Tibial artery (tissue), 4 donors: ENCODE measurements at regions not wholly inside any gene's neighbourhood (a gene's known extent, or its start where the extent isn't known, plus 50 kb on each side); places are given as distances from the start of the nearest gene placed in this dataset.

Source experiments
- DNase-seq, 2 donors: peaks; one replicate each; pipeline ENCODE4 v3.0.0-alpha.2; 2019
- H3K27ac ChIP-seq, 2 donors: fragments of 200-600 bp; sonication (generic) in 1 of 2; 1 replicate in 1 of 2; 2 replicates in 1 of 2; pipeline ENCODE4 v1.5.1; 2018 to 2019; ENCODE audit warnings: mild to moderate bottlenecking in 1 of 2
- H3K27me3 ChIP-seq, 2 donors: fragments of 200-600 bp; sonication (generic) in 1 of 2; one replicate each; pipeline versions ENCODE4 v1.5.1 to v1.6.0; 2016 to 2019
- H3K36me3 ChIP-seq, 3 donors: fragments of 200-600 bp; sonication (generic) in 2 of 3; one replicate each; pipeline ENCODE4 v1.5.1; 2016 to 2019; ENCODE audit warnings: mild to moderate bottlenecking in 2 of 3
- H3K4me1 ChIP-seq, 4 donors: fragments of 200-600 bp; sonication (generic) in 2 of 4; 1 replicate in 3 of 4; 2 replicates in 1 of 4; pipeline ENCODE4 v1.5.1; 2016 to 2019
- H3K4me3 ChIP-seq, 2 donors: fragments of 200-600 bp; sonication (generic) in 1 of 2; 1 replicate in 1 of 2; 2 replicates in 1 of 2; pipeline ENCODE4 v1.5.1; 2018 to 2019; ENCODE audit warnings: mild to moderate bottlenecking in 2 of 2
- H3K9me3 ChIP-seq, 3 donors: fragments of 200-600 bp; sonication (generic) in 1 of 3; one replicate each; pipeline ENCODE4 v1.5.1; 2016 to 2019
- CTCF ChIP-seq, 2 experiments: fragments of 200-600 bp in 1 of 2; fragments of 450-650 bp in 1 of 2; IDR thresholded peaks; one replicate each; pipeline ENCODE4 v1.5.1; 2017 to 2019; ENCODE audit warnings: antibody characterized with exemption in 2 of 2, mild to moderate bottlenecking in 1 of 2, moderate library complexity in 1 of 2
- intact Hi-C: fragments of 100-400 bp; cut with DNase I; formaldehyde crosslinking; loops from one replicate; pipeline ENCODE4 v1.15.0; 2023; ENCODE audit warnings: low total_unique reads

GRCh38 chr9:80147866-80148265, 576.1 kb downstream of the TLE4 start:
- H3K36me3 ChIP-seq = no peaks in the 10 kb centered on the region
- intact Hi-C loops = no loop called here
- H3K27ac ChIP-seq = no peak overlapping the region
- TF ChIP-seq CTCF (IDR thresholded peaks at IDR 0.05) = no peak
- no peak for DNase-seq
- no peaks in the 10 kb centered on the region for H3K27me3 ChIP-seq
- H3K9me3 ChIP-seq = no peaks in the 10 kb centered on the region
- H3K4me1 ChIP-seq = no peaks in the 10 kb centered on the region
- H3K4me3 ChIP-seq = no peak overlapping the region

- TF ChIP-seq CTCF (IDR thresholded peaks at IDR 0.05) = no peak
- no peak overlapping the region for H3K4me3 ChIP-seq
These were observed 574.7 kb downstream of the TLE4 start for GRCh38 chr9:80146466-80146865.

GRCh38 chr9:80144856-80145255, 573.1 kb downstream of the TLE4 start:
- TF ChIP-seq CTCF (IDR thresholded peaks at IDR 0.05) = no peak
- no peaks in the 10 kb centered on the region for H3K27me3 ChIP-seq
- no peaks in the 10 kb centered on the region for H3K9me3 ChIP-seq
- H3K4me3 ChIP-seq = no peak overlapping the region
- H3K4me1 ChIP-seq = no peaks in the 10 kb centered on the region
- H3K27ac ChIP-seq = no peak overlapping the region
- H3K36me3 ChIP-seq = no peaks in the 10 kb centered on the region
- intact Hi-C loops = no loop called here
- DNase-seq = no peak

More at GRCh38 chr9:80146466-80146865, 574.7 kb downstream of the TLE4 start:
- no peaks in the 10 kb centered on the region for H3K4me1 ChIP-seq
- H3K27me3 ChIP-seq = no peaks in the 10 kb centered on the region
- H3K9me3 ChIP-seq = no peaks in the 10 kb centered on the region
- no peaks in the 10 kb centered on the region for H3K36me3 ChIP-seq
- intact Hi-C loops = no loop called here
- DNase-seq = no peak
- no peak overlapping the region for H3K27ac ChIP-seq

- H3K27ac ChIP-seq = no peak overlapping the region
- TF ChIP-seq CTCF (IDR thresholded peaks at IDR 0.05) = no peak
- H3K9me3 ChIP-seq = no peaks in the 10 kb centered on the region
- intact Hi-C loops = no loop called here
- DNase-seq = no peak
- no peaks in the 10 kb centered on the region for H3K4me1 ChIP-seq
- no peaks in the 10 kb centered on the region for H3K36me3 ChIP-seq
- no peaks in the 10 kb centered on the region for H3K27me3 ChIP-seq
- no peak overlapping the region for H3K4me3 ChIP-seq
These were observed 572.6 kb downstream of the TLE4 start for GRCh38 chr9:80144406-80144805.

GRCh38 chr9:80143899-80144298, 572.1 kb downstream of the TLE4 start:
- Histone ChIP-seq H3K27ac (no peak overlapping the region), H3K9me3 (no peaks in the 10 kb centered on the region), H3K4me1 (no peaks in the 10 kb centered on the region), H3K27me3 (no peaks in the 10 kb centered on the region), H3K36me3 (no peaks in the 10 kb centered on the region), H3K4me3 (no peak overlapping the region)
- no peak for DNase-seq
- TF ChIP-seq CTCF (IDR thresholded peaks at IDR 0.05) = no peak
- intact Hi-C loops = no loop called here

GRCh38 chr9:80134487-80134886, 562.7 kb downstream of the TLE4 start:
- Histone ChIP-seq H3K36me3 (no peaks in the 10 kb centered on the region), H3K9me3 (no peaks in the 10 kb centered on the region), H3K27ac (no peak overlapping the region), H3K4me3 (no peak overlapping the region), H3K27me3 (no peaks in the 10 kb centered on the region), H3K4me1 (no peaks in the 10 kb centered on the region)
- TF ChIP-seq CTCF (IDR thresholded peaks at IDR 0.05) = no peak
- DNase-seq = no peak
- intact Hi-C loops = no loop called here
